Astrocyte (in vitro differentiated cells and primary cell): ENCODE measurements at regions not wholly inside any gene's neighbourhood (a gene's known extent, or its start where the extent isn't known, plus 50 kb on each side); places are given as distances from the start of the nearest gene placed in this dataset.

Experiments
- CTCF ChIP-seq: IDR thresholded peaks from 2 replicates; pipeline ENCODE4 v1.5.1; 2011; ENCODE audit warnings: low read depth, mild to moderate bottlenecking, inconsistent platforms, low read length, moderate library complexity; ENCODE audit not compliant: insufficient read depth
- EZH2 ChIP-seq: IDR thresholded peaks from 2 replicates; pipeline ENCODE4 v1.6.1; 2012; ENCODE audit warnings: mild to moderate bottlenecking, low read length, inconsistent platforms; ENCODE audit not compliant: insufficient read depth

- TF ChIP-seq CTCF (no peak), EZH2 (no peak)
Observed at GRCh38 chr12:113748707-113749432, 217.3 kb downstream of the RBM19 start.
